ENCODE measurements at regions not wholly inside any gene's neighbourhood (a gene's known extent, or its start where the extent isn't known, plus 50 kb on each side); places are given as distances from the start of the nearest gene placed in this dataset.

DNA sequence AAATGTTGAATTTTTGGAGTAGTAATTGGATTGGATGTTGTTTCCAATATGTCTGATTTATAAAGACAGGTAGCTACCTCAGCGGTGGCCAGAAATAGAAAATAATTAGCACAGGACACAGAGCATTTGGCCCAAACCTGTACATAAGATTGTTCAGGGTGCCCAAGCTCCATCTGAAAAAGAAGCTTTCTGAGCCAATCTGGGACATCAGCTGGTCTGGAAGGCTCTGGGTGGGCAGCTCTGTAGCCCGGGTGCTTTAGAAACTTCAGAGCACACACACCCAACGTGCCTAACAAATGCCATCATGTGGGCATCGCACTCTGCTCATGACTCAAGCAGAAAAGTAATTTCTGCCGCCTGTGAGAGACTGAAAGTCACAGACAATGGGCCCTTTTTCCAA is 460.7 kb downstream of the ICE1 start:
- TF ChIP-seq POLR2A (IDR thresholded peaks at IDR 0.05) (no peak), CTCF (IDR thresholded peaks at IDR 0.05) (no peak)

Measured in gastroesophageal sphincter (tissue), 3 donors.